GM18909 (cell line): ENCODE measurements at regions not wholly inside any gene's neighbourhood (a gene's known extent, or its start where the extent isn't known, plus 50 kb on each side); places are given as distances from the start of the nearest gene placed in this dataset.

Experiments used
- ATAC-seq: cut with Tn5 transposase; IDR thresholded peaks from one replicate; pipeline ENCODE4 v1.9.1; 2021; ENCODE audit warnings: mild to moderate bottlenecking; ENCODE audit not compliant: unreplicated experiment, poor library complexity

DNA sequence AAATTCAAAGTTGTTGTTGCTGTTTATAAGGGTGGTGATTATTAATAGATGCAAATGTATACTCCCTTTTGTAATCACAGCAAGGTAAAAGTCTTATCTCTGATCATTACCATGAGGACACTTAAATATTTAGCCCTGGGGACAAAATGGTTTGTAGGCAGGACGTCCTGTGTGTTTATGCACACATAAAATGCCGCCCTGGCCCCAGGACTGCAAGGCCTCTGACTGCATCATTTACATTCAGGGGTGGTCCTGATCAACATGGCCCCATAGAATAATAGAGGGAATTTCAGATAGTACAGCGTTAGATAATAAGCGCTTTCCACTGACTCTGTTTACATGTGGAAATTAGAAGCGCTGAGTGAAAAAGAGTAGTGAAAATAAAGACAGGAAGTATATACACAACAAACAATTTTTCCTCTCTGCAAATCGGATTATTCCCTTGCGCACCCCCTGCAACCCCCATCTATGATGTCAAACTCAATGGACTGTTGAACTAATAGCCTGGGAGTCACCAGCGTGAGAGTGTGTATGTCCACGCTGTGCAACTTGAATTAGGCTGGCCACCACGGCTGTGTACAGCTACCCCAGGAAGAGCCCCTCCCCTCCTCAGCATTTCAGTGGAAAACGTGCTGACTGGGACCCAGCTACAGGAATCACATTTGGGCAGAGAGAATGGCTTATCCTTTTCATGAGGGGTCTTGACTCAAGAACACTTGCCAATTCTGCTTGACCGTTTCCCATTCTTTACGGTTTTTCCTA lies 291.5 kb downstream of the SOX11 start:
- no peak for ATAC-seq

DNA sequence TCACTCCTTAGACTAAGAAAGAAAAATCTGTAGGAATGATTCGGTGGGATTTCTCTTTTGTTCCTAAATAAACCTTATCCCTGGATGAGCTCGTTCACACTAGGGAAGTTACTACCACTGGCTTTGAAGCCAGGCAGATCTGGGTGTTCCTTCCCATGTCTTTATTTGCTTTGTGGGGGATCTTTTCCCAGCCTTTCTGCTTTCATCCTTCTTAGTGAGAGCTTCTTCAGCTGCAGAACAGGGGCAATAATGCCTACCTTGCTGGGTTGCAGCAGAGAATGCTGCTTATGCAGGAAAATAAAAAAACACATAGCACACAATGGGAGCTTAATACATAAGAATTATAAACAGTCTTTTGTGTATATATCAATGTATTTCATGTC lies 292.1 kb downstream of the SOX11 start:
- no peak for ATAC-seq

DNA sequence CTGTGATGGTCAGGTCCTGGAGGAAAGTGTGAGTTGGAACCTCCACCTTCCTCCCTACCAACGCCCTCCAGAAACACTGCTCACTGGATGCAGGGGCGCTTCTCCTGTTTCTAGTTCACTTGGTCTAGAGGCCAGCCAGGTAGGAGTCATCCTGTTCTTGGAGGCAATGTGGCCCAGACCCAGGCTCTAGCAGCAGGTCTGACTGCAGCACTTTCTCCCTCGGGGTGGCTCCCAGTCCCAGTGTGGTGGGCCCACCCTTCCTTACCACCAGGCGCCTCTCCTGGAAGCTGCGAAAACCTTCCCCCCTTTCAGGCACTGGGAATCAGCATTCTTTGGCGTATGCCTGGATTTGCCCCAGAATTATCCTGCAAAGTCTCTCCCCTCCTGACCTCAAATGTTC lies 292.8 kb downstream of the SOX11 start:
- ATAC-seq = no peak

DNA sequence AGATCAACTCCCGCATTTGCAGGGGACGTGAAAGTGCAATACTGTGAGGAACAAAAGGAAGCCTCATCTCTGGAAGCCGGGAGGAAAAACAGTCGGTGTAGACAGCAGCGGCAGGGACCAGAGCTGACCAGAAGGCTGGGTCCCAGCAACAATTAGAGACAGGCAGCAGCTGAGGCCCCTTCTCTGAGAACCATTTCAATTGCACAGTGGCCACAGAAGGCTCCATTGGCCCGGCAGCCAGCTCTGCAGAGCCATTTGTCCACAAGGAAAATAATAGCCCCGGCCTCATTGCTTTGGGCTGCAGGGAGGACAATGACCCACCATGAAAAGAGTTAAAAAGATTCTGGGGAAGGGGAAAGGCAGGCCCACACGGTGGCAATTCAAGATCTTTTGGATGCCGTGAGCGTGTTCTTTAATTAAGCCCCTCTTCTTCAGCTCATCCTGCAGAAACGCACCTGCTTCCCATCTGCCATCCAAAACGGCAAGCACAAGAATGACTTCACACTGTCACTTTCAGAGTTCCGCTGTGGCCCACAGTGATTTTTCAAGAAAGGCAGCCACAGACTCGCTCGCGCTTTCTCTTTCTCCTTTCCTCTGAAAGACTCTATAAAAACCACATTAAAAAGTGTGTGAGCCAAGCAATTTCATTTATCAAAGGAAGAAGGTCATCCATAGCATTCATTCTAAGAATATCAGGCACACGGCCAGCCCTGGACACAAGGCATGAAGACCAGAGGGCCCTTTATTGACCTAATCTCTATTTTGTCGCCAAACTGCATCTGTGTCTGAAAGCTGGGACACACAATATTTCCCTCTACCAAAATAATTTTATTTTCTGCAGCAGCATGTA lies 293.6 kb downstream of the SOX11 start:
- ATAC-seq = no peak

DNA sequence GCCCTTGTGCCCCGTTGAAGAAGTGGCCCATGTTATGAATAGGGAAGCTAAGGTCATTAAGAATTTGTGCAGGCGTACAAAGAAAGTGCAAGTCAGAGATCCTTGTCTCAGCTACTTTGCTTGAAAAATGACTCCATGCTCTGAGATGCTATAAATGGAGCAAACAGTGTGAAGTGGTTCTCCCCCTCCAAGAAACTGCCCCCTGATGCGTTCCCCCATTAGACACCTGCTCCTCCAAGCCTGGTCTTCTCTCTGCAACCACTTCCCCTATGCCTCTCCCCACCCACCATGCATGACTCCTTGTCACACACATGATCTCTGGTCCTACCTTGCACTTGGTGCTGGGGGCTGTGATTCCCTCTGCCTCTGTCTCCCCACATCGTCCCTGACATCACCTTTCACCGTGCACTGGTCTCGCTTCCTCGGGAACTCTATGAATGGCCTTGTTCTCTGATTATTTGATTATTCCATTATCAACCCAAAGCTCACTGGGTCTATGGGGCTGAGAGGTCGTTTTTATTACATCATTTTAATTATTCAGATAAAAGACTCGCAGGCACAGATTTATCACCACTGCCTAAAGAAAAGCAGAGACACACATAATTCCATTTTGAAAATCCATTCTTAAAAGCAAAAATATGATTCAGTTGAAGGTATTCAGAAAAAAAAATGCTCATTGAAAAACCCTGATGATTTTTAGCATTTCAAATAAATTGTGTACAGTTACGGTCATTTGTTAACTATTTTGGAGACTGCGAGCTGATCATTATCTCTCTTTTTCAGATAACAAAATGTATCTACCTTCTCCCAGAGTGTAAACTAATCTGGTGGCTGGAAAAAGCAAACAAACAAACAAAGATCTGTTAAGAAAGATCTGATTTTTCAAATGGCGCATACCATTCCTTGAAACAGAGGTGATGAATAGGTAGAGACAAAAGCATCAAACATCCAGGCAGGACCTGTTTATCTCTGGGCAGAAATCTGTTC lies 294.9 kb downstream of the SOX11 start:
- ATAC-seq = no peak

DNA sequence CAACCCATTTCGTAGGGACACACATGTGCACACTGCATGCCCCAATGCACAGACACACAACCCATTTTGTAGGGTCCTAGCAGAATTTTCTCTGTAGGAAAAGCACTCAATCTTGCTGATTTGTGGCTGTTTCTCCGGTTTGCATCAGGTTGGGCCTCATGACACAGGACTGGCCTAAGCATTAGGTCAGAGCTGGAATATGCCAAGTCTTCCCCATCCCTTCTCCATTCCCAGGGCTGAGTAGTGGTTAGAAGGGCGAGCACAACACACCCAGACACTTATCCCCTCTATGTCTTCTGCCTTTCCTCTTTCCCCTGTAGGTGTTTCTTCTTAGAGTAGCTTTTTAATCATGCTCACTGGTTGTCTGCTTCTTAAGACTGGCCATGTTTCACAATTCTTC lies 295.9 kb downstream of the SOX11 start:
- no peak for ATAC-seq

DNA sequence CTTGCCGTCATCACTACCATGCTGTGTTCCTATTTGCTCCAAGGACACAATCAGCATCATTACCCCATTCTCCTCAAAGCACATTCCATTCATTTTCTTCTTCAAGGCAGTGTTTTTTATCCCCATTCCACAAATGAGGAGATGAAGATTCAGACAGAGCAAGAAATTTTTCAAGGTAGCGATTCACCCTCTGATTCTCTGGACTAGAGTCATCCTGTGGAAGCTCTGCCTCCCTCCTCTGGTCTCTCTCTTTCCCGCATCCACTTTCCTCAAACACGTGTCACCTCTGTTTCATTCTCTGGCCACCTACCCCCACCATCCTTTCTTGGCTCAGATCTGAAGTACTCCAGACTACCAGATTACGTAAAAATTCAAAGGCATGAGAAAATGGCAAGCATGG lies 297.9 kb downstream of the SOX11 start:
- no peak for ATAC-seq

DNA sequence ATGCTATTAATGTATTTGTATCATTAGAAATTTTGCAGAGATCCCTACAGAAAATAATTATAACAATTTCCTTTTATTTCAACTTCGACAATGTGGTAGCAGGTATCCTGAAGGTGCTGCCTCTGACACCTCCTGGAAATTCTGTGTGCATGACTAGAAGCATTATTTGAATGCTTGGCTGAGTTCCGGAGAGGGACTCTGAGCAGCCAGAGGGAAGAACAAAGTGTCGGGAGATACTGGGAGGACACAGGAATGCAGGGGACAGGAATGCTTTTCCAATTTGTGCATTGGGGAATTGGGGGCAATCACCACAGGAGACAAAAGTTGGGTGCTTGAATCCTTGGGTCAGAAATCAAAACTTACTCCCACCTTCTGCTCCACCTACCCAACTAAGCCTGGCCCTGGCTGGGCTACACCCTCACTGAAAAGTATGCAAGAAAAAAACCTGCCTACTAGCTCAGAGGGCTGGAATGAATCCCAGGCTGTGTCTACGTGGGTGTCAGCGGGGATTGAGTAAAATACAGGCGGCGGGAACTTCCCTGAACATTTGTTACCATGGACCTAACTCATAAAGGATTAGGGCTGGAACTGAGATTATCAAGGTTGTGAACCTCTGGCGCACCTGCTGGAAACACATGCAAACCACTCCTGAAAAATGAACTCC lies 299.3 kb downstream of the SOX11 start:
- ATAC-seq = no peak

DNA sequence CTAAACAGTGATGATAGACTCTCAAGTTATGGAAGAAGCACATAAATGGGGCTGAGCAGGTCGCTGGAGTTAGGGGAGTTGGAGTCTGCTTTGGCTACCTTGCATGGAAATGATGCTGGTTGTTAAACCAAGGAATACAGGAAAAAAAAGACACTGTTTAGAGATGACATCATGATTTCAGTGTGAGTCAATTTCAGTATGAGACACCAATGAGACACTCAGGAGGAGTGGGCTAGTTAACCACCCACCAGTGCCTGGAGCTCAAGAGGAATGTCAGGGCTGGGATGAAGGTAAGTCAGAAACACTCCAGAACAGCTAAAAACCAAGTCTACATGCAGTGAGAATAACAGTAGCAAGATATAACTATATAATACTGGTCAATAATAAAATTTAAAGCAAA lies 303.6 kb downstream of the SOX11 start:
- ATAC-seq = no peak

DNA sequence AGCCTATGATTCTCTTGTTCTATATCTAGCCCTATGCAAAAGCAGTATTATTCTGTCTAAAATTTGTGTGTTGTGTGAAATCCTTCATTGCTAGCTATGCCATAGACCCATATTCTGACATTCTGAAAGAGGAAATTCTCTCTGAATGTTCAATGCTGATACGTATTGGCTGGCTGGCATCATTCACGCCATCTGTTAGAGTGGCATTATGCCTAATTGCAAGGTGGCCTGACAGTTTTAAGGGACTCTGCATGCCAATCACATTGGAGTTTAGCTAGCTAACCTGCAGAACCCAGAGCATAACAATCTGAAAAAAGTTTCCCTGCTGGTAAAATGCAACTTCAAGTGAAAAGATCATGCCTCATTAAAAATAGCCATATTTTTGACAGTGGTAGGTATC lies 316.0 kb downstream of the SOX11 start:
- no peak for ATAC-seq

DNA sequence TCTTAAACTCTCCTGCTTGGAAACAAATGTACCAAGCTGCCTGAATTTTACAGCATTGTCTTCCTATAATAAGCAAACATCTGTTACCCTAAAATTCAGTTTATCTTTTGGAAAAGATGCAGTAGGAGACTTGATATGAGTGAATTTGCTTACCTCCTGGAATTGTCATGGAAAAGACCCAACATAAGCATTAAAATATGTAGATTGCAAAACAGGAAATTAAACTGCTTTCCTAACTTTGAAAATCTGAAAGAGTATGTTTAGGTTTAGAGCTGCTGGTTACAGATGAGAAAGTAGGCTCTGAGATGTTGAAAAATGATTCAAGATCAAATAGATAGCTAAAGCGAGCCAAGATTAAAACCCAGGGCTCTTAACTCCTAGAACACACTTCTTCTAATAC lies 316.5 kb downstream of the SOX11 start:
- ATAC-seq = no peak

DNA sequence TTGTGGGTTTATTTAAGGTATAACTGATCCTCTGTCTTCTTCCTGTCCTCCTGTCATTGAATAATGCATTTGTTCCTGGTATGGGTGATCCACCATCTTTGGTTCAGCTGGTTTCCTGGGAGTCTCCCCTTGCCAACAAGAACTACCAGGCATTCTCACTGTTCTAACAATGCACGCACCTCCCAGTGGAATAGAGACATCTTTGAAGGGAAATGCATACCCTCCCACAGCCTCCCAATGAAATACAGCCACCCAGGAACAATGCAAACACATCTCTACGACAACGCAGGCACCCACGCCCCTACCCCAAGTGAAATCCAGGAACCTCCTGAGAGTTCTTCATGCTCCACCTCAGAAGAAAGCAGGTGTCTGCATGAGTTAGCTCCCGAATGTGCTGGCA lies 318.0 kb downstream of the SOX11 start:
- ATAC-seq = no peak

DNA sequence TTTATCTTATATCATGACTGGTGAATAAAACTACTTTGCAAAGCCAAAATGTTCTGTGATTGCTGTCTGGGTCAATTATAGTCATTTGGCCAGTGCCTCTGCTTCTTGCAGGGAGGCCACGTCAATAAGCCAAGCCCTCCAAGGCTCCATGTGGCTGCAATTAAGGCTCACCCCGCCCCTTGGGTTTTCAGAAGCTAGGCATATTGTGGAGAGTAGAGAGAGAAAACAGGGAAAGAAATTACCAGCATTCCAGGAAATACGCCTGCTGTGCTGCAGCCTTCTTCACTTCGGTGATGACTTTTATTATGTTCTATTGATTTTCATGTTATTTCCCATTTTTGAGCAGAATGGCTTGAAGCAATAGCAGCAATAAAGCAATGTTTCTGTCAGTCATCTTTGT lies 319.7 kb downstream of the SOX11 start:
- ATAC-seq = no peak

DNA sequence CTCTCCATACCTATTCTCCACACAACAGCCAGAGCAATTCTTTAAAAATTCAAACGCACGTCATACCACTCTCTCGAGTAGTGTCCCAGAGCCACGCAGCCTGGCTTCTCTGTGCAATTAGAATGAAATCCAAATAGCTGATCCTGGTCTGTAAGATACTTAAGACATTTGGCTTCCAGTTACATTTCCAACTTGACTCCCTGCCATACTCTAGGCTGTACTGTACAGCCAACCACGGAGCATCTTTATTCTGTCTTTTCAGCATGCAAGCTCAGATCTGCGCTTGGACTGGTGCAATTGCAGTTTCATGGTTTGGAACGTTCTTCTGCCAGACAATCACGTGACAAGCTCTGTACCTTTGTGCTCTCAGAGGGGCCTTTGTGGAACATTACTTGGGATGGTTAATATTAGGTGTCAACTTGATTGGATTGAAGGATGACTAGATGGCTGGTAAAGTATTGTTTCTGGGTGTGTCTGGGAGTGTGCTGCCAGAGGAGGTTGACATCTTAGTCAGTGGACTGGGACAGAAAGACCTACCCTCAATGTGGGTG lies 325.6 kb downstream of the SOX11 start:
- no peak for ATAC-seq

DNA sequence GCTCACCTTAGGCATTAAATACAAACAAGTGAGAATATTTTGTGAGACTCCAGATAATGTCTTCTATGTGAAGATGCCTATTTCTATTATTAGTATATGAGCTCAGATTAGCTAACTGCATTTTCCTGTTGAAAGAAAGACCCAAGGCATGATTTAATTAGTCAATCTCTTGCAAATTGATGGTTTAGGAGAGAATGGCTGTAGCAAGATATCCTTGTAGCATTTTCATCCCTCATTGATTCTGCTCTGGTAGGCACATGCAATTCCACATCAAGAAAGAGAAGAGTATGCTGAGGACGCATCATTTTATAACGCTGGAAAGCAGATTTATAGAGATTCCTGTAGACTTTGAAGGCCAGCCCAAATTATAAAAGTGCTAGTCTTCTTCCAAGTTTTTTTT lies 332.0 kb downstream of the SOX11 start:
- ATAC-seq = no peak

DNA sequence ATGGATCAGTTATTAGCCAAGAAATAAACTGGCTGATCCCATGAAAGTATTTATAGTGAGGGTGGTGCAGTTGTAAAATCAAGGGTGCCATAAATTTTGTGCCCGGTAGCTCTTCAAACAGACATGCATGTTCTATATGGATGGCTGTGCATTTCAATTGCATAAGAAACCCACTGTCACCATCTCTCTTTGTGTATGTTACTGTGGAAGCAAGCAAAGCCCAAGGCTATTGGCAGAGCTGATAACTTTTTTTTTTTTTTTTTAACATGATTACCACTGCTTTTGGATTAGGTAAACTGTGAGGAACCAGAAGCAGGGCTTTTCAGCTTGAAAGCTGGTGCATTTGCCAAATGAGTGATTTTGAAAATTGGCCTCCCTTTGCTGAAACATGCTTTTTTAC lies 332.6 kb downstream of the SOX11 start:
- ATAC-seq = no peak

DNA sequence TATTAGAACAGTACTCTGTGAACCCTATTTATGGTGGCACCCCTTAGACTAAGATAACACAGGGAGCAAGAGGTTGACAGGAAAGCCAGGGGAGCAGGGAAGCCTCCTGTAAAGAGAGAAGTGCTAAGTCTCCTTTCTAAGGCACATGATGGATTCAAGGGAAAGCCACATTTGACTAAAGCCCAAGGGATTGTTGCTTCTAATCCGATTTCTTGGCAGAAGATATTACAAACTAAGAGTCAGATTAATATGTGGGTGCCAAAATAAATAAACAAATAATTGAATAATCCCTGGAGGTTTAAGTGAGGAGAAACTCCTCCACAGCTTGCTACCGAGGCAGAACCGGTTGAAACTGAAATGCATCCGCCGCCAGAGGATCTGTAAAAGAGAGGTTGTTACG lies 333.2 kb downstream of the SOX11 start:
- no peak for ATAC-seq

DNA sequence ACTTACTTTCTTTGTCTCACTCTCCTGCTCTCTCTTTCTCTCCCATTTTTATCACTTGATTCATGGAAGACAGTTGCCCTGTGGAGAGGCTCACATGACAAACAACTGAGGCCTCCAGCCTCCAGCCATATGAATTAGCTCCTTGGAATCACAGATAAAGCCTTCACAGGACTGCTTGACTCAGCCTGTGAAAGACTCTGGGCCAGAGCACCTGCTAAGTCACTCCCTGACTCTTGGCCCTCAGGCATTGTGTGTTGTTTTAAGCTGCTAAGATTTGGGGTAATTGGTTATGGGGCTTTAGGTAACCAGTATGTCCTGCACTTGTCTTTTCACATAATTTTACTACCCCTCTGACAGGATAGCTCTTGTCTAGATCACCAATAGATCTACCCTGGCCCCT lies 334.9 kb downstream of the SOX11 start:
- no peak for ATAC-seq

DNA sequence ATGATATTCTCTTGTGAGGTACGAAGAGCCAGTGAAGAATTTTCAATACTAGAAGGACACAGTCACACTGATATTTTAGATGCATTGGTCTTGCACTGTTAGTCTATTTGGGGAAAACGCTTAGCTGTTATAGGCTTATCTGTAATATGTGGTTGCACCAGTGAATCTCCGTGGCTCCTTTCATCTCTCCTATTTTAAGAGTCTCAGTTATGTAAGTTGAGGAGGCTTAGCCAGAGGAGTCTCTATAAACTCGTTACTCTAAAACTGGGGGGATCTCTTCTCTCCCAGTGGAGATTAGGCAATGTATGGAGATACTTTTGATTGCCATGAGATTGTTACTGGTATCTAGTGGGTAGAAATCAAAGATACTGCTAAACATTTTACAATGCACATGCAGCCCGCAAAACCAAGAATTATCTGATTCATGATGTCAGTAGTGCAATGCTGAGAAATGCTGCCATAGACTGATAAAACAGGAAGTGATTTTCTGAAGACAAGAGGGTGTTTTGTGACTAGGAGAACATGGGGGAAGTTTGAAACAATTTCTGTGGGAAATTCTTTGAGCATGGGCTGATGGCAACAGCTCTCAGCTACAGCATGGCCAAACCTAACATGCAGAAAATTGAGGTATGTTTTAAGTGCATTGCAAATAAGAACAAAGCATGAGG lies 339.1 kb downstream of the SOX11 start:
- ATAC-seq = no peak
